ENCODE measurements at regions not wholly inside any gene's neighbourhood (a gene's known extent, or its start where the extent isn't known, plus 50 kb on each side); places are given as distances from the start of the nearest gene placed in this dataset.

GRCh38 chr13:83471011-83471410, 411.3 kb downstream of the SLITRK1 start:
- H3K4me3 ChIP-seq (ENCODE audit: low read depth, low read length), result no peak overlapping the region
- CTCF ChIA-PET, result no interaction called here
- no peak overlapping the region for H3K27ac ChIP-seq (ENCODE audit: extremely low read depth, low read depth, low read length)
- H3K9me3 ChIP-seq (ENCODE audit: control insufficient read depth, insufficient read depth, low read depth, low read length), result no peaks in the 10 kb centered on the region
- H3K36me3 ChIP-seq (ENCODE audit: control insufficient read depth in 2 of 2, insufficient read depth in 1 of 2, low read length in 2 of 2), result no peaks in the 10 kb centered on the region
- TF ChIP-seq ZNF354C (tag by site-specific recombination; IDR thresholded peaks at IDR 0.05; ENCODE audit: borderline replicate concordance, low read depth) (no peak), ZNF548 (tag by site-specific recombination; IDR thresholded peaks at IDR 0.05) (no peak), ZBTB20 (tag by site-specific recombination; IDR thresholded peaks at IDR 0.05) (no peak), ZNF561 (tag by site-specific recombination; IDR thresholded peaks at IDR 0.05; ENCODE audit: borderline replicate concordance) (no peak), ZNF426 (tag by site-specific recombination; IDR thresholded peaks at IDR 0.05) (no peak), ZBTB10 (tag by site-specific recombination; IDR thresholded peaks at IDR 0.05) (no peak), ZSCAN23 (tag by site-specific recombination; IDR thresholded peaks at IDR 0.05) (no peak), ZSCAN30 (tag by site-specific recombination; IDR thresholded peaks at IDR 0.05) (no peak), TRIM28 (IDR thresholded peaks at IDR 0.05; ENCODE audit: borderline replicate concordance, low read length) (no peak), OVOL3 (tag by site-specific recombination; IDR thresholded peaks at IDR 0.05) (no peak), PRDM2 (tag by site-specific recombination; IDR thresholded peaks at IDR 0.05; ENCODE audit: borderline replicate concordance) (no peak), ZFHX2 (tag by site-specific recombination; conservative IDR thresholded peaks at IDR 0.05) (no peak), MEIS1 (CRISPR knock-in tag; IDR thresholded peaks at IDR 0.05; ENCODE audit: borderline replicate concordance) (no peak), ZNF664 (tag by site-specific recombination; IDR thresholded peaks at IDR 0.05) (no peak), ZNF701 (tag by site-specific recombination; IDR thresholded peaks at IDR 0.05) (no peak), CTCF (tag by site-specific recombination; IDR thresholded peaks at IDR 0.05) (no peak), ZNF521 (tag by site-specific recombination; IDR thresholded peaks at IDR 0.05) (no peak)
- POLR2A ChIA-PET, result no interaction called here
- H3K4me1 ChIP-seq (ENCODE audit: control insufficient read depth, insufficient read depth, low read length), result no peaks in the 10 kb centered on the region
